CD8-positive, alpha-beta memory T cell (primary cell): ENCODE measurements at regions not wholly inside any gene's neighbourhood (a gene's known extent, or its start where the extent isn't known, plus 50 kb on each side); places are given as distances from the start of the nearest gene placed in this dataset.
A peak's percentile ranks its signal among the peaks of the same experiment; 100 is the strongest.

Experiments used
- CTCF ChIA-PET: fragments of 350-600 bp; sonication (Branson Sonifier 250); formaldehyde crosslinking; loops from one replicate; lab custom pipeline; 2021; ENCODE audit warnings: antibody characterized with exemption; lab: Charles Lee
- POLR2A ChIA-PET: fragments of 350-600 bp; sonication (Branson Sonifier 250); formaldehyde crosslinking; loops from one replicate; lab custom pipeline; 2021; ENCODE audit warnings: antibody characterized with exemption; lab: Charles Lee
- DNase-seq, 5 donors: peaks; one replicate each; pipeline versions ENCODE4 v3.0.0 to v3.0.0-alpha.2; 2020 to 2022; ENCODE audit warnings: mixed read lengths in 1 of 5
- H3K27ac ChIP-seq: one replicate; pipeline ENCODE4 v1.7.0; 2013; ENCODE audit warnings: low read depth, mild to moderate bottlenecking, low read length, moderate library complexity
- H3K27me3 ChIP-seq: 2 replicates; pipeline ENCODE4 v1.7.0; 2013; ENCODE audit warnings: low read length, mild to moderate bottlenecking; ENCODE audit not compliant: insufficient read depth, poor library complexity, severe bottlenecking
- H3K36me3 ChIP-seq: 2 replicates; pipeline ENCODE4 v1.7.0; 2013; ENCODE audit warnings: mild to moderate bottlenecking, low read length, moderate library complexity; ENCODE audit not compliant: insufficient read depth
- H3K4me1 ChIP-seq: 2 replicates; pipeline ENCODE4 v1.7.0; 2013; ENCODE audit warnings: mild to moderate bottlenecking, low read length, moderate library complexity; ENCODE audit not compliant: insufficient read depth
- H3K4me3 ChIP-seq: 2 replicates; pipeline ENCODE4 v1.7.0; 2013; ENCODE audit warnings: mild to moderate bottlenecking, low read length
- H3K9me3 ChIP-seq: 2 replicates; pipeline ENCODE4 v1.7.0; 2013; ENCODE audit warnings: mild to moderate bottlenecking, low read length
- H3K27ac Mint-ChIP-seq, 8 donors: one replicate each; pipeline ENCODE4 v1.8.0; 2020 to 2021; ENCODE audit warnings: mixed read lengths in 8 of 8, mild to moderate bottlenecking in 6 of 8, inconsistent platforms in 3 of 8, moderate library complexity in 3 of 8
- H3K27me3 Mint-ChIP-seq, 2 donors: one replicate each; pipeline ENCODE4 v1.8.0; 2020 to 2021; ENCODE audit warnings: mixed read lengths in 2 of 2, mild to moderate bottlenecking in 1 of 2, moderate library complexity in 1 of 2
- H3K36me3 Mint-ChIP-seq, 3 donors: one replicate each; pipeline ENCODE4 v1.8.0; 2020 to 2021; ENCODE audit warnings: mixed read lengths in 3 of 3, inconsistent platforms in 1 of 3, mild to moderate bottlenecking in 1 of 3
- H3K4me1 Mint-ChIP-seq, 3 donors: one replicate each; pipeline ENCODE4 v1.8.0; 2020 to 2021; ENCODE audit warnings: mixed read lengths in 3 of 3, inconsistent platforms in 1 of 3, mild to moderate bottlenecking in 1 of 3
- H3K4me3 Mint-ChIP-seq, 7 donors: one replicate each; pipeline ENCODE4 v1.8.0; 2020 to 2021; ENCODE audit warnings: mixed read lengths in 7 of 7, mild to moderate bottlenecking in 6 of 7, moderate library complexity in 4 of 7, inconsistent platforms in 2 of 7
- H3K9me3 Mint-ChIP-seq, 5 donors: one replicate each; pipeline ENCODE4 v1.8.0; 2020 to 2022; ENCODE audit warnings: mixed read lengths in 5 of 5, mild to moderate bottlenecking in 3 of 5, moderate library complexity in 2 of 5, inconsistent platforms in 1 of 5

DNA sequence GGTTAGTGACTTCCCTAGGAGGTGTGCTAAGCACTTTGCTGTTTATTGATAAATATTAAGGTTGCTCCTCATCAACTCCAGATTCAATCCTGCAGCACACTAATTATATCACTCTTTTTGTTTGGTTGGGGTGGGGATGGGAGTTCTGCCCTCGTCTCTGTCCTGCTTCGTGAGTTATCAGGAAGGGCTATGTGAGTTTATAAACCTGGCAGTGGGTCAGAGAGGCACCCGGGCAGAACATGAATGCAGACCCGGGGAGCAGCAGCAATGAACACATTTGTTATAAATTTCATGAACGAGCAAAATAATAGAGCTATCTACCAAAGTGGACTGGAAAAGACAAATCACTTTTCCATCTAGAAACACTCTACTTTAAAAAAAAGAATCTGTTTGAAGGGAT is 125.5 kb upstream of the WWC1 start:
- Histone ChIP-seq H3K36me3 (no peaks in the 10 kb centered on the region), H3K4me1 (no peaks in the 10 kb centered on the region), H3K27me3 (no peaks in the 10 kb centered on the region), H3K4me3 (no peak overlapping the region), H3K9me3 (no peaks in the 10 kb centered on the region), H3K27ac (no peak overlapping the region)
- Mint-ChIP-seq H3K27ac (no peak overlapping the region), H3K4me3 (no peak overlapping the region), H3K27me3 (peaks cover 5 to 7% of the 10 kb centered on the region in 2 donors), H3K36me3 (no peaks in the 10 kb centered on the region), H3K9me3 (no peaks in the 10 kb centered on the region), H3K4me1 (peaks cover 0 to 3% (median 0%) of the 10 kb centered on the region in 3 donors)
- CTCF ChIA-PET = no interaction called here
- POLR2A ChIA-PET = no interaction called here
- DNase-seq = no peak

DNA sequence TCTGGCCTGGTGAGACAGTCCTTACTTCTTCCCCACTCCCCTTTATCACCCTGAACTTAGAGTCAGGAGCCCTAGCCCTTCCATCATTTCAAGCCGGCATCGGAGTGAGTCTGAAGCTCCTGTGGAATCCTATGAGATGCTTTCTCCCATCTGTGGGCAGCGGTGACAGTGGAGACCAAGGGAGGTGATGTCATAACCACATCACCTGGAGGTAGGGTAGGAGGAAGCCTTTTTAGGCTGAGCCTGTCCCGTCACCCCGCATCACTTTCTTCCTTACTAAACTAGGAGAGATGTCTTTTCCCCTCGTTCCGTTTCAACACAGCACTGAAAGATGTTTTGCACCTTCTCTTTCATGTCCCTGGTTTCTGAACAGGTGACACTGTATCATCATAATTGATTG is 124.1 kb upstream of the WWC1 start:
- no peak overlapping the region for H3K27ac Mint-ChIP-seq
- no peaks in the 10 kb centered on the region for H3K9me3 ChIP-seq
- no peak overlapping the region for H3K4me3 ChIP-seq
- no peak overlapping the region for H3K27ac ChIP-seq
- H3K27me3 ChIP-seq = no peaks in the 10 kb centered on the region
- H3K4me1 Mint-ChIP-seq = peaks cover 0 to 3% (median 0%) of the 10 kb centered on the region in 3 donors
- H3K4me3 Mint-ChIP-seq = no peak overlapping the region
- ChIA-PET CTCF (no interaction called here), POLR2A (no interaction called here)
- H3K27me3 Mint-ChIP-seq = peaks cover 5 to 9% of the 10 kb centered on the region in 2 donors
- H3K36me3 ChIP-seq = no peaks in the 10 kb centered on the region
- no peak for DNase-seq
- no peaks in the 10 kb centered on the region for H3K36me3 Mint-ChIP-seq
- no peaks in the 10 kb centered on the region for H3K4me1 ChIP-seq
- H3K9me3 Mint-ChIP-seq = no peaks in the 10 kb centered on the region

DNA sequence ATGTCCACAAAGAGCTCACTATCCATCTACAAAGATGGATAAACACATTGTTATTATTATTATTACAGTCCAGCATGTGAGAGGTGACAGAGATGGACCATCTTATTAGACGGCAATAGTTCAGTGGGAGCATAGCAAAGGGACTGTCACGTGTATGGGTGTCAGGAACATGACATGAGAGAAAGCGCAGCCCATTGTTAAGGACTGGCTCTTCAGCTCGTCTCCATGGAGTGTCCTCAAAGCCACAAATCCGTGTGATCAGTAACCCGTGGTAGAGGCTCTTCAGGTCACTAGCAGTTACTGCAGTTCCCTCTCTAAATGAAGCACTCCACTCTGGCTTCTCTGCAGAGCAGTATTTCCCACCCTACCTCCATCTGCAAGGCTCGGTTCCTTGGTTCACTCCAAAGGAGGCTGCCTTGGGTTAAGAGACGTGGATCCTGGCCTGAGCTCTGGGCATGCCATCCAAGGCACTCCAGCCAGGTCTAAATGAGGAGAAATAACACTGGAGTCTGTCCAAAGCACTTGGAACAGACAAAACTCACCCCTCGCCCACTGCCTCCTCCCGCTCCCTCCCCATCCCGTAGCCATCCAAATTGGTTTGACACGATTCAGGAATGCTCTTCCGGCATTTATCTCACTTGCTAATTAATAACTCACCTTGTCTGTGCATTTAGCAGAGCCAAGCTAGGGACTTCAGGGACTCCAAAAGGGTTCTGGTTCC is 122.3 kb upstream of the WWC1 start:
- H3K4me3 ChIP-seq = no peak overlapping the region
- Mint-ChIP-seq H3K36me3 (no peaks in the 10 kb centered on the region), H3K27me3 (peaks cover 5 to 9% of the 10 kb centered on the region in 2 donors), H3K9me3 (peaks cover 0 to 2% (median 0%) of the 10 kb centered on the region in 5 donors), H3K27ac (no peak overlapping the region), H3K4me1 (peaks cover 0 to 3% (median 0%) of the 10 kb centered on the region in 3 donors), H3K4me3 (no peak overlapping the region)
- no peaks in the 10 kb centered on the region for H3K36me3 ChIP-seq
- H3K27ac ChIP-seq = no peak overlapping the region
- H3K4me1 ChIP-seq = no peaks in the 10 kb centered on the region
- CTCF ChIA-PET = no interaction called here
- DNase-seq = no peak
- no peaks in the 10 kb centered on the region for H3K9me3 ChIP-seq
- no peaks in the 10 kb centered on the region for H3K27me3 ChIP-seq
- POLR2A ChIA-PET = no interaction called here

DNA sequence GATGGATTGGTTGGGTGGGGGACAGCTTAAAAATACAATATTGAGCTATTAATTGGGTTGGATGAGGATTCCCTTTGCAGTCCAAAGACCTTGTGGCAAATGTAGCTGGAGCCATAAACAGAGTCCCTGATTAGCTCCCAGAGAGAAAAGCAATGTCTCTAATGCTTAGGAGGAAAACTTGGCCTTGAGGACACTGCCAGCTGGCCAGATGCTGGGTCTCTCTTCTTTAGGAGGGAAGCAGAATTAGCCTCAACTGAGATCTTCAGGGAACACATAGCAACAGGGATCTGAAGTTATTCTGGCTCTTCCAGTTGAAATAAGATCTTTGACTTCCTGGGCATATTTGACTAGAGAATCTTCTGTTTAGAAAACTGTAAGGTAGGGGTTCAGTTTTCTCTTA is 121.7 kb upstream of the WWC1 start:
- H3K36me3 Mint-ChIP-seq = no peaks in the 10 kb centered on the region
- no peak overlapping the region for H3K27ac Mint-ChIP-seq
- POLR2A ChIA-PET = no interaction called here
- no peaks in the 10 kb centered on the region for H3K9me3 ChIP-seq
- no peaks in the 10 kb centered on the region for H3K4me1 ChIP-seq
- H3K27ac ChIP-seq = no peak overlapping the region
- H3K4me1 Mint-ChIP-seq = peaks cover 0 to 3% (median 0%) of the 10 kb centered on the region in 3 donors
- no peak overlapping the region for H3K4me3 ChIP-seq
- CTCF ChIA-PET = no interaction called here
- H3K27me3 ChIP-seq = no peaks in the 10 kb centered on the region
- peaks cover 0 to 2% (median 0%) of the 10 kb centered on the region in 5 donors for H3K9me3 Mint-ChIP-seq
- no peak overlapping the region for H3K4me3 Mint-ChIP-seq
- H3K27me3 Mint-ChIP-seq = peaks cover 5 to 9% of the 10 kb centered on the region in 2 donors
- no peaks in the 10 kb centered on the region for H3K36me3 ChIP-seq
- DNase-seq = no peak

DNA sequence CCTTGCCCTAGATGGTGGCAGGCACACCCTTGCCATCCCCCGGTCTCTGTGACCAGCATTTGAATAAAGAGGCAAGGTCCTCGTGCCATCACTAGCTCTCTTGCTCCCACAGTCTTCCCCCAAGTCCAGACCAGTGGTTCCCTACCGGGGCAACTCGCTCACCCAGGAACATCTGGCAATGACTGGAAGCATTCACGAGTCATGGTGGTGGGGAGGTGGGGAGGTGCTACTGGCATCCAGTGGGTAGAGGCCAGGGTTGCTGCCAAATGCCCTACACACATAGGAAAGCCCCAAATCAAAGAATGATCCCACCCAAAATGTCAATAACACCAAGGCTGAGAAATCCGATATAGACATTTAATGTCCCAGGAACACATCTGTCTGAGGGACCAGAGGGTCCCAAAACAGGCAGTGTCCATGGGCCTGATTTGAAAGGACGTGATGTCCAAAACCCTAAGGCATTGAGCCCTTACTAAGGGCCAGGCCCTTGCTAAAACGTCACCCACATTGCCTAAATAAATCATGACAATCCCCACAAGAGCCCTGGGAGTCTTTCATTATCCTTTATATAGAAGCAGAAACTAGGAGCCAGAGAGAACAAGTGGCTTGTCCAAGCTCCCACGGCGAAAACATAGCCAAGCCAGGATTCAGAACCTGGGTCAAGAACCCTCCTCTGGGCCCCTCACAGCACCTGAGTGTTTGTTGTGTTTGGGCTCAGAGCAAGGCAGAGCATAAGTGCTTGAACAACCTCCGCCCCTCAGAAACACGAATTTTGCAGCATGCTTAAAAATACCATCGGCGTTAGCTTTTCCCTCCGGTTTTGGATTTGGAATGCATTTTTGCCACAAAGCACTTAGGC is 119.3 kb upstream of the WWC1 start:
- Mint-ChIP-seq H3K27ac (peak overlapping the region in 1 of 8 donors; percentile 35), H3K4me3 (no peak overlapping the region), H3K27me3 (peaks cover 3 to 9% of the 10 kb centered on the region in 2 donors), H3K4me1 (no peaks in the 10 kb centered on the region), H3K9me3 (peaks cover 0 to 2% (median 0%) of the 10 kb centered on the region in 5 donors), H3K36me3 (no peaks in the 10 kb centered on the region)
- Histone ChIP-seq H3K4me3 (no peak overlapping the region), H3K4me1 (no peaks in the 10 kb centered on the region), H3K27me3 (no peaks in the 10 kb centered on the region), H3K36me3 (no peaks in the 10 kb centered on the region), H3K9me3 (no peaks in the 10 kb centered on the region), H3K27ac (no peak overlapping the region)
- DNase-seq = no peak
- CTCF ChIA-PET = no interaction called here
- POLR2A ChIA-PET = no interaction called here

DNA sequence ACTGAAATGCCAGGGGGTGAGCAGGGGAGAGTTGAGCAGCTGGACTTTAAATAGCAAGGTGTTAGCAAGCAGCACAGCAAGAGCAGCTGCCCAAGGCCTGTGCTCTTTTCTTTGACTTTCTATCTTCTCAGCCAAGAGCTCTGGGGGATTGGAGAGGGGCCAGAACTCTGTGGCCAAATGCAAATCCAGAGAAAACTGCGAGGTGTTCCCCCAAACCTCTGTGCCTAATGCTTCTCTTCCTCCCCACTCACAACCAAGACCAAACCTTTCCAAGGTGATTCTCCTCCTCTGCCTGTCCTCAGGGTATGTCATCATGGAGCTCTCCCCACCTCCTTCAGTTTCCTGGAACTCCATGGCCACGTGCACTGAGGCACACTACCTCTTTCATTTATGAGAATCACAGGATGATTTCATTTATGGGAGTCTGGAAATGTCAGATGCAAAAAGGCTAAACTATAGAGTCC is 118.7 kb upstream of the WWC1 start:
- no peak overlapping the region for H3K27ac ChIP-seq
- Mint-ChIP-seq H3K36me3 (no peaks in the 10 kb centered on the region), H3K4me1 (no peaks in the 10 kb centered on the region), H3K9me3 (peaks cover 0 to 2% (median 0%) of the 10 kb centered on the region in 5 donors), H3K4me3 (no peak overlapping the region), H3K27ac (no peak overlapping the region), H3K27me3 (peaks cover 4 to 9% of the 10 kb centered on the region in 2 donors)
- ChIA-PET CTCF (no interaction called here), POLR2A (no interaction called here)
- no peak overlapping the region for H3K4me3 ChIP-seq
- no peaks in the 10 kb centered on the region for H3K4me1 ChIP-seq
- no peaks in the 10 kb centered on the region for H3K9me3 ChIP-seq
- DNase-seq = no peak
- H3K27me3 ChIP-seq = no peaks in the 10 kb centered on the region
- H3K36me3 ChIP-seq = no peaks in the 10 kb centered on the region

DNA sequence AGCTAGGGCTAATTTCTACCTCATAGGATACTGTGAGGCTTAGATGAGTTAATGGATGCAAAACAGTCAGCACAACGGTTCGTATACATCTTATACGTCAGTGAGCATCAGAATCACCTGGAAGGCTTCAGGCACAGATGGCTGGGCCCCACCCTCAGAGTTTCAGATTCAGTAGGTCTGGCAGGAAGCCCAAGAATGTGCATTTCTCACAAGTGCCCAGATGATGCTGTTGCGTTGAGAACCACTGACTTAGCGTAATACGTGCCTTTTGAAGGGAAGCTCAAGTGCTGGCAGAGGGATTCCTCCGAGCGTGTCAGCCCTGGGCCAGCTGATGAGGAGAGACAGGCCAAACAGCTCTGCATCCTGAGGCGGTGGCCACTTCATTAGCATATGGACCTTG is 117.1 kb upstream of the WWC1 start:
- POLR2A ChIA-PET = no interaction called here
- H3K9me3 Mint-ChIP-seq = peaks cover 0 to 2% (median 0%) of the 10 kb centered on the region in 5 donors
- no peaks in the 10 kb centered on the region for H3K4me1 Mint-ChIP-seq
- no peak overlapping the region for H3K4me3 ChIP-seq
- H3K9me3 ChIP-seq = no peaks in the 10 kb centered on the region
- no peaks in the 10 kb centered on the region for H3K36me3 Mint-ChIP-seq
- H3K4me3 Mint-ChIP-seq = no peak overlapping the region
- H3K27me3 ChIP-seq = no peaks in the 10 kb centered on the region
- no peak for DNase-seq
- H3K36me3 ChIP-seq = no peaks in the 10 kb centered on the region
- peaks cover 9% of the 10 kb centered on the region in 2 donors for H3K27me3 Mint-ChIP-seq
- H3K27ac ChIP-seq = no peak overlapping the region
- H3K27ac Mint-ChIP-seq = no peak overlapping the region
- no peaks in the 10 kb centered on the region for H3K4me1 ChIP-seq
- CTCF ChIA-PET = no interaction called here

DNA sequence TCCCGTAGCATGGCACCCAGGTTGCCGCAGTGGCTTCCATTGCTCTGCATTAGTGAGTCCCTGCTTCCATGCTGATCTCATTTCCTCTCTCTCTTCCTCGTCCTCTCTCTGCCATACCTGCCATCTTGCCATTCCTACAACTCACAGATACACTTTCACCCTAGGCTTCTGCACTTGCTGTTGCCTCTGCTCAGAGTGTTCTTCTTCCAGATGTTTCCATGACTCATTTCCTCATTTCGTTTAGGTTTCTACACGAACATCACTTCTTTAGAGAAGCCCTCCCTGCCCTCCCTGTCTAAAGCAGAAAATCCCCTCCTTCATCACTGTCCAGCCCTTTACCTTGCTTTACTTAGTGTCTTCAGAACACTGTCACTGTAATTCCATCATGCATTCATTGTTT is 115.2 kb upstream of the WWC1 start:
- H3K9me3 Mint-ChIP-seq = peaks cover 0 to 2% (median 0%) of the 10 kb centered on the region in 5 donors
- no peak overlapping the region for H3K4me3 ChIP-seq
- H3K4me1 Mint-ChIP-seq = no peaks in the 10 kb centered on the region
- DNase-seq = no peak
- peaks cover 0 to 6% of the 10 kb centered on the region in 2 donors for H3K27me3 Mint-ChIP-seq
- no peaks in the 10 kb centered on the region for H3K36me3 ChIP-seq
- H3K4me3 Mint-ChIP-seq = no peak overlapping the region
- ChIA-PET CTCF (no interaction called here), POLR2A (no interaction called here)
- no peaks in the 10 kb centered on the region for H3K36me3 Mint-ChIP-seq
- no peaks in the 10 kb centered on the region for H3K9me3 ChIP-seq
- H3K27ac ChIP-seq = no peak overlapping the region
- no peaks in the 10 kb centered on the region for H3K4me1 ChIP-seq
- no peak overlapping the region for H3K27ac Mint-ChIP-seq
- H3K27me3 ChIP-seq = no peaks in the 10 kb centered on the region
